ENCODE measurements at regions not wholly inside any gene's neighbourhood (a gene's known extent, or its start where the extent isn't known, plus 50 kb on each side); places are given as distances from the start of the nearest gene placed in this dataset.

DNA sequence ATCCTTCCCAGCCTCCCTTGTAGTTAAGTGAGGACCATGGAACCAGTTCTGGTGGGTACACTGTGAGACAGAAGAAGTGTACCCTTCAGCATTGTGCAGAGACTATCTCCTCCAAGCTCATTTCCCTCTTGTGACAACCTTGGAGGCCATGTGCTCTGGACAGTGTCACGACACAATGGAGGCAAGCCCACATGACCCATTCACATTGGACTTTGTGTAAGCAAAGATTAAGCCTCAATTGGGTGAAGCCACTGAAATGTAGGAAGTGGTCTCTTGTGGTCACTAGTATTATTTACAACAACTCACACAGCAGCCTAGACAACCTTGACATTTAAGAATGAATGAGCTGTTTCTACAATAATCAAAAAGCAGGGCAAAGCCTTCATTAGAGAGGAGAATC is 124.2 kb downstream of the INHBA start:
- H3K36me3 ChIP-seq (ENCODE audit: control insufficient read depth in 1 of 2, insufficient read depth in 2 of 2, low read length in 2 of 2): no peaks in the 10 kb centered on the region

DNA sequence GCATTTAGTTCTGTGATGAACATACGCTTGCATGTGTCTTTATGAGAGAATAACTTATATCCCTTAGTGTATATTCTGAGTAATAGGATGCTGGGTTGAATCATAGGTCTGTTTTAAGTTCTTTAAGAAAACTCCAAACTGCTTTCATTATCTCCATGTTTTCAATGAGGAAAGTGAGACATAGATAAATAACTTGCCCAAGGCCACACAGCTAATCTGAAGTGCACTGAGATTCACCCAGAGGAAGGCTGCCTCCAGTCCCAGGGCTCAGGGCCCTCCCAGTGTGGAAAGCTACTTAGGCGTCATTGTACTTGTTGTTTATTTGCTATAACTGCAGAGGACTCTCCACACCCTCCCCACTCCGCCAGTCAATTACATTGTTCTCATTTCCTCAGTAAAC is 126.7 kb downstream of the INHBA start:
- H3K36me3 ChIP-seq (ENCODE audit: control insufficient read depth in 1 of 2, insufficient read depth in 2 of 2, low read length in 2 of 2): no peaks in the 10 kb centered on the region
- no peak overlapping the region for H3K4me3 ChIP-seq (ENCODE audit: low read depth in 1 of 2, low read length in 2 of 2)
- H3K27me3 ChIP-seq (ENCODE audit: low read depth, low read length): no peaks in the 10 kb centered on the region
- H3K9me3 ChIP-seq (ENCODE audit: control insufficient read depth in 1 of 2, low read length in 2 of 2): no peaks in the 10 kb centered on the region
- H3K27ac ChIP-seq (ENCODE audit: low read length): no peak overlapping the region
- H3K4me1 ChIP-seq (ENCODE audit: control insufficient read depth in 1 of 2, insufficient read depth in 2 of 2, low read length in 2 of 2): no peaks in the 10 kb centered on the region

More for the DNA sequence above, 124.2 kb downstream of the INHBA start:
- Histone ChIP-seq H3K4me1 (ENCODE audit: control insufficient read depth in 1 of 2, insufficient read depth in 2 of 2, low read length in 2 of 2) (no peaks in the 10 kb centered on the region), H3K4me3 (ENCODE audit: low read depth in 1 of 2, low read length in 2 of 2) (no peak overlapping the region), H3K27ac (ENCODE audit: low read length) (no peak overlapping the region), H3K27me3 (ENCODE audit: low read depth, low read length) (no peaks in the 10 kb centered on the region), H3K9me3 (ENCODE audit: control insufficient read depth in 1 of 2, low read length in 2 of 2) (no peaks in the 10 kb centered on the region)

DNA sequence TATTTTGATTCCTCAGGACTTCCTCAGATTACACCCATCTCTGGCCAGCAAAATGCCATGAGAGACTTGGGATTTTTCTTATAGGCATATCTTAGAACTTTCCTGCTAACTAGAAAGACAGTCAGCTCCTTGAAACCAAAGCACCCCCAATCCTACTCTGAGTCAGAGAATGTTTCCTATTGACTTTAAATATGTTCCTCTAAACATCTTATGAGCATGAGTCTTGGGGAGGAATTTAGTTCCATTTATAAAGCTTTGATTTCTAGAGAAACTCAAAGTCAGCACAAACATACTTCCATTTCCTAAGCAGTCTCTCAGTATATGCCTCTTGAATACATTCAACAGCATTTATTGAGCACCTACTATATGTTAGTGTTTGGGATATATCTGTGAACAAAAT is 128.5 kb downstream of the INHBA start:
- Histone ChIP-seq H3K36me3 (ENCODE audit: control insufficient read depth in 1 of 2, insufficient read depth in 2 of 2, low read length in 2 of 2) (no peaks in the 10 kb centered on the region), H3K27ac (ENCODE audit: low read length) (no peak overlapping the region)

DNA sequence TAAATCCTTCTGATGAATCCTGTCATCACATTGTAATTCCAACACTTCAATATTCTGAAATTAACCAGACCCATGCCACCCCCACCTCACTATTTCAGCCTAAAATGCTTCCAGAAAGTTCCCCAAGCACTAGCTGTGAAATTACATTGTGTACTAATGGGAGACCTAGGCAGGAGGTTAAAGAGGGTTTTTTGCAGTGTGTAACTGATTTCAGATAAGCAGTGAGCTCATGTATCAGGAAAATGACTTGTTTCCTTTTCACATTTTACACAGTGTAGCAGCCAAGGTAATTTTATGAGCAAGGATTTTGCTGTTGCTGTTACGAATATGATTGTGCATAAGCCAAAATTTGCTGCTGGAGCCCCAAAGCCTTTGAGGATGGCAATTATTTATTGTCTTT is 129.0 kb downstream of the INHBA start:
- Histone ChIP-seq H3K4me3 (ENCODE audit: low read depth in 1 of 2, low read length in 2 of 2) (no peak overlapping the region), H3K27ac (ENCODE audit: low read length) (no peak overlapping the region), H3K4me1 (ENCODE audit: control insufficient read depth in 1 of 2, insufficient read depth in 2 of 2, low read length in 2 of 2) (no peaks in the 10 kb centered on the region), H3K27me3 (ENCODE audit: low read depth, low read length) (no peaks in the 10 kb centered on the region), H3K9me3 (ENCODE audit: control insufficient read depth in 1 of 2, low read length in 2 of 2) (no peaks in the 10 kb centered on the region), H3K36me3 (ENCODE audit: control insufficient read depth in 1 of 2, insufficient read depth in 2 of 2, low read length in 2 of 2) (no peaks in the 10 kb centered on the region)

More for the DNA sequence above, 128.5 kb downstream of the INHBA start:
- Histone ChIP-seq H3K4me3 (ENCODE audit: low read depth in 1 of 2, low read length in 2 of 2) (no peak overlapping the region), H3K9me3 (ENCODE audit: control insufficient read depth in 1 of 2, low read length in 2 of 2) (no peaks in the 10 kb centered on the region), H3K27me3 (ENCODE audit: low read depth, low read length) (no peaks in the 10 kb centered on the region), H3K4me1 (ENCODE audit: control insufficient read depth in 1 of 2, insufficient read depth in 2 of 2, low read length in 2 of 2) (no peaks in the 10 kb centered on the region)

DNA sequence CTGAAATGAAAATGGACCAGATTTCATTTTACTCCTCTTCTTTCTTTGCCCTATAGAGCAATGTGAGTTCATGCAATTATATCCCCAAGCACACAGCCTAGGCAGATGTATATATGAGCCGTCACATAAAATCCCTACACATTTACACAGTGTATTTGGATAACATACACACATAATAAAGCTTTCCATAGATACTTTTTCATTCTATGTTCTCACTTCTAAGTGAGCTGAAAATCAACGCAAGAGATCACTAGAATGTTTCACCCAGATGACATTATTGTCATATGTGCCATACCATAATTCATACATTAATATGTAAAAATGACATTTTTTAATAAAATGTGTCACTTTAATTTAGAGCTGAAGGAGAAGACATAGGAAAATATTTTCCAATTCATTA is 129.4 kb downstream of the INHBA start:
- Histone ChIP-seq H3K9me3 (ENCODE audit: control insufficient read depth in 1 of 2, low read length in 2 of 2) (no peaks in the 10 kb centered on the region), H3K4me3 (ENCODE audit: low read depth in 1 of 2, low read length in 2 of 2) (no peak overlapping the region), H3K4me1 (ENCODE audit: control insufficient read depth in 1 of 2, insufficient read depth in 2 of 2, low read length in 2 of 2) (no peaks in the 10 kb centered on the region), H3K27me3 (ENCODE audit: low read depth, low read length) (no peaks in the 10 kb centered on the region), H3K27ac (ENCODE audit: low read length) (no peak overlapping the region), H3K36me3 (ENCODE audit: control insufficient read depth in 1 of 2, insufficient read depth in 2 of 2, low read length in 2 of 2) (no peaks in the 10 kb centered on the region)

DNA sequence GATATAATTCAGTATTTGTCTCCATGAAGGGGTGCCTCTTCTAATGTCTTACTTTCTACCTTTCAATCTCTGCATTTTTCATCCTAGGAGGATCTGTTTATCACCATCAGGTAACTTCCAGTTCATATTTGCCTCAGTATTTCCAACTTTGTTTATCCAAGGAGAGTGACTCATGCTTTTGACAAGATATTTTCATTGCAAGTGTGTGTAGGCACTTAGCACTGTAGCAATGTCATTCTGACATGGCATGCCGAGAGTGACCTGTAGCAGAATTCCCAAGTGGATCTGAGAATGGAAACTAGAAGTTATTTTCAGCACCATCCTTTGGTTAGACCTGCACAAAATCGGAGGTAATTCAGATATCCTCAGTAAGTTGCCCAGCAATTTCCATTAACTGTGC is 129.9 kb downstream of the INHBA start:
- Histone ChIP-seq H3K36me3 (ENCODE audit: control insufficient read depth in 1 of 2, insufficient read depth in 2 of 2, low read length in 2 of 2) (no peaks in the 10 kb centered on the region), H3K27me3 (ENCODE audit: low read depth, low read length) (no peaks in the 10 kb centered on the region), H3K9me3 (ENCODE audit: control insufficient read depth in 1 of 2, low read length in 2 of 2) (no peaks in the 10 kb centered on the region), H3K4me3 (ENCODE audit: low read depth in 1 of 2, low read length in 2 of 2) (no peak overlapping the region), H3K27ac (ENCODE audit: low read length) (no peak overlapping the region), H3K4me1 (ENCODE audit: control insufficient read depth in 1 of 2, insufficient read depth in 2 of 2, low read length in 2 of 2) (no peaks in the 10 kb centered on the region)

DNA sequence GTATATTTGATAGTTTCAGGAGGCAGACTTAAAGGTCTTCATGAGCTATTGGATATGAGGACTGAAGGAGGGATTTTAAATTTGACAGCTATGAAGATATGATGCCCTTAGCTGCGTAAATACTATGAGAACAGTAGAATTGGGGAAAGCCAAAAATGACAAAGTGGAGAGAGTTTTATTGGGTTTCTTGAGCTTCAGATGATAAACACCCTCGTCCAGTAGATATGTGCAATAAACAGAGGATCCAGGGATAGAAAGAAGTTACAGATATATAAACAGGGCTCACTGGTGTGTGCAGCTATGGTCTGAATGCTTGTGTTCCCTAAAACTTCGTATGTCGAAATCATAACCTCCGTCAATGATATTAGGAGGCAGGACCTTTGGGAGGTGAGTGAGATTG is 131.3 kb downstream of the INHBA start:
- Histone ChIP-seq H3K4me1 (ENCODE audit: control insufficient read depth in 1 of 2, insufficient read depth in 2 of 2, low read length in 2 of 2) (peaks cover 0 to 3% of the 10 kb centered on the region in 2 donors), H3K9me3 (ENCODE audit: control insufficient read depth in 1 of 2, low read length in 2 of 2) (no peaks in the 10 kb centered on the region), H3K36me3 (ENCODE audit: control insufficient read depth in 1 of 2, insufficient read depth in 2 of 2, low read length in 2 of 2) (no peaks in the 10 kb centered on the region), H3K4me3 (ENCODE audit: low read depth in 1 of 2, low read length in 2 of 2) (no peak overlapping the region), H3K27ac (ENCODE audit: low read length) (no peak overlapping the region), H3K27me3 (ENCODE audit: low read depth, low read length) (no peaks in the 10 kb centered on the region)

DNA sequence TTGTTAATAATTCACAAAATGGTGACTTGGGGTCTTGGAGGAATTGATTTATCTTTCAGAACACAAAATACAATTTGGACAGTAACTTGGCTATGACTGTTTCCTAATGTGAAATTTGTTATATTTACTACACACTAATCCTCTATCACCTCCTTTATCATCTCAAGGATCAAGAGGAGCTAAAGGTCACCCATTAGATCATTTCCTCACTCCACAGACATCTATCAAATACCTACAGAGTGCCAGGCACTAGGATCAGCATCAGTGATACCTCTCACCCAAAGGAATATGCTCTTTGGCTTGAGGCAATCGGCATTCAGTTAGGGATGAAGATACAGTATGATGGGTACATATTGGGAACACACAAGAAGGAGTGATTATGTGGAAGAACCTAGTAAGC is 132.1 kb downstream of the INHBA start:
- Histone ChIP-seq H3K4me3 (ENCODE audit: low read depth in 1 of 2, low read length in 2 of 2) (no peak overlapping the region), H3K9me3 (ENCODE audit: control insufficient read depth in 1 of 2, low read length in 2 of 2) (no peaks in the 10 kb centered on the region), H3K4me1 (ENCODE audit: control insufficient read depth in 1 of 2, insufficient read depth in 2 of 2, low read length in 2 of 2) (peaks cover 0 to 3% of the 10 kb centered on the region in 2 donors), H3K27ac (ENCODE audit: low read length) (no peak overlapping the region), H3K36me3 (ENCODE audit: control insufficient read depth in 1 of 2, insufficient read depth in 2 of 2, low read length in 2 of 2) (no peaks in the 10 kb centered on the region), H3K27me3 (ENCODE audit: low read depth, low read length) (no peaks in the 10 kb centered on the region)

DNA sequence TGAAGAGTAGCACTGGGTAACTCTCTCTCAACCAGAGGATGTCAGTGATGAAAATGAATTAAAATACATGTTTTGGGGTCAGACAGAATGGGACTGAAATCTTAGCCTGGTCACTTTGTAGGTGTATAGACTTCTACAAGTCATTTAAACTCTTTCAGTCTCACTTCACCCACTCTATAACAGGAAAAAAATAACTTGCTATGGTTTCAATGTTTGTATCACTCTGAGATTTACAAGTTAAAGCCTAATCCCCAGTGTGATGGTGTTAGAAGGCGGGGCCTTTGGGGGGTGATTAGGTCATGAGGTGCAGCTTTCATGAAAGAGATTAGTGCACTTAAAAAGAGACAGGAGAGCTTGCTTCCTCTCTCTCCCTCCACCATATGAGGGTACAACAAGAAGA is 134.8 kb downstream of the INHBA start:
- Histone ChIP-seq H3K36me3 (ENCODE audit: control insufficient read depth in 1 of 2, insufficient read depth in 2 of 2, low read length in 2 of 2) (no peaks in the 10 kb centered on the region), H3K4me3 (ENCODE audit: low read depth in 1 of 2, low read length in 2 of 2) (no peak overlapping the region), H3K27ac (ENCODE audit: low read length) (no peak overlapping the region), H3K4me1 (ENCODE audit: control insufficient read depth in 1 of 2, insufficient read depth in 2 of 2, low read length in 2 of 2) (peaks cover 0 to 3% of the 10 kb centered on the region in 2 donors), H3K27me3 (ENCODE audit: low read depth, low read length) (no peaks in the 10 kb centered on the region), H3K9me3 (ENCODE audit: control insufficient read depth in 1 of 2, low read length in 2 of 2) (no peaks in the 10 kb centered on the region)

DNA sequence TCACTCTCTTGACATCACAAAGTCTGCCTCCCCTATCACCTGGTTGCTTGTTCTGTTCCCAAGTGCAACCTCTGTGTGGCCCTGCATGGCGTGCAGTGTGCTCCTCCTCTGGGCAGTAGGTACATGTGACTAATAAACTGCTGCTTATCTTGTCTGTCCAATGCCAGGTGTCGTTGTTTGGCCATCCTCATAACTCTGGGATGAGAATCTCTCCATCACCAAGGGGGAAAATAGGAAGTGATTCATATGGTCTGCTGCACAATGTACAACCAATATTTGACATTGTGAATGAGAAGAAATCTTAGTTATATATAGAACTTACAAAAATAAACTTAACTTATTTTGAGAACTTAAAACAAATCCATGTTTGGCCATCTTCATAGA is 135.2 kb downstream of the INHBA start:
- Histone ChIP-seq H3K4me1 (ENCODE audit: control insufficient read depth in 1 of 2, insufficient read depth in 2 of 2, low read length in 2 of 2) (peaks cover 0 to 3% of the 10 kb centered on the region in 2 donors), H3K27ac (ENCODE audit: low read length) (no peak overlapping the region), H3K36me3 (ENCODE audit: control insufficient read depth in 1 of 2, insufficient read depth in 2 of 2, low read length in 2 of 2) (no peaks in the 10 kb centered on the region), H3K9me3 (ENCODE audit: control insufficient read depth in 1 of 2, low read length in 2 of 2) (no peaks in the 10 kb centered on the region), H3K4me3 (ENCODE audit: low read depth in 1 of 2, low read length in 2 of 2) (no peak overlapping the region), H3K27me3 (ENCODE audit: low read depth, low read length) (no peaks in the 10 kb centered on the region)

DNA sequence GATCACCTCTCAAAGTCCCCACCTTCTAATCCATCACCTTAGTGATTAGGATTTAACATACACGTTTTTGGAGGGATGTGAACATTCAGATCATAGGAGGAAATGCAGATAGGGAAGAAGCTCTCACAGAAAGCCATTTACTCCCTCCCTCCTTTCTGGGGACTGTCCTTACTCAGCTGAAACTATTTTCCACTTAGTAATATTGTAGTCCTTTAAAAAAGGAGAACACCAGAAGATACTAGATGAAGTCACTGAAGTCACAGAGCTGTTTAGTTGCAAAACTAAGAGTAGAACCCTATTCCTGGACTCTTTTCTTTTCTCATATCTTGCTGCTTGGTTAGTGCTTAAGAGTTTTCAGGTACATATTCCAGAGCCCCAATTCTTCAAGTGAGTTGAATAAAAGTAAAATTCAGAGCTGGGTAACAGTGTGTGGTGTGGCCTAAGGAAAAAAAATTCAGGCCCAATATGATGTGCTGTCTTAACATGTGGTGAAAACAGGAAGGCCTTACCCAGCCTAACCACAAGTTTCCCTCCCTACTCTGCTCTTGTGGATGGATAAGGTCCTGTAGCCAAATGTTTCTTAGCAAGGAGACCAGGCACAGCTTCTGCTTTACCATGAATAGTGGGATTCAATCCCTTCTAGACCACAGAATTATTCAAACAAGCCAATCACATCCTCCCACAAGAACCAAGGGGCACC is 135.7 kb downstream of the INHBA start:
- Histone ChIP-seq H3K27me3 (ENCODE audit: low read depth, low read length) (no peaks in the 10 kb centered on the region), H3K4me1 (ENCODE audit: control insufficient read depth in 1 of 2, insufficient read depth in 2 of 2, low read length in 2 of 2) (peaks cover 0 to 3% of the 10 kb centered on the region in 2 donors), H3K27ac (ENCODE audit: low read length) (no peak overlapping the region), H3K4me3 (ENCODE audit: low read depth in 1 of 2, low read length in 2 of 2) (no peak overlapping the region), H3K9me3 (ENCODE audit: control insufficient read depth in 1 of 2, low read length in 2 of 2) (no peaks in the 10 kb centered on the region), H3K36me3 (ENCODE audit: control insufficient read depth in 1 of 2, insufficient read depth in 2 of 2, low read length in 2 of 2) (no peaks in the 10 kb centered on the region)

DNA sequence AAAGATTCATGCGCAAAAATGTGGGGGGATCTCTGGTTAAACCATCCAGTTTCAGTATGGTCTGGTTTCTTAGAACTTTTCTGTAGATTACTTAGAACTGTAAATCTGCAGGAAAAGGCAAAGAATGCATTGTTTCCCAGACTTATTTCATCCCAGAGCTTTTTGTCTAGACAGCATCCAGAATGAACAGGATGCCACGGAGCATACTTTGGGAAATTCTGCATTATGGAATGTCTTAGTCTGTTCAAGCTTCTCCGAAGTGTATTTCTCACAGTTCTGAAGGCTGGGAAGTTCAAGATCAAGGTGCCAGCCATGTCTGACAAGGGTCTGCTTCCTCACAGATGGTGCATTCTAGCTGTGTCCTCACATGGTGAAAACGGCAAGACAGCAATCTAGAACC is 136.3 kb downstream of the INHBA start:
- Histone ChIP-seq H3K27me3 (ENCODE audit: low read depth, low read length) (no peaks in the 10 kb centered on the region), H3K9me3 (ENCODE audit: control insufficient read depth in 1 of 2, low read length in 2 of 2) (no peaks in the 10 kb centered on the region), H3K4me1 (ENCODE audit: control insufficient read depth in 1 of 2, insufficient read depth in 2 of 2, low read length in 2 of 2) (peaks cover 0 to 3% of the 10 kb centered on the region in 2 donors), H3K27ac (ENCODE audit: low read length) (no peak overlapping the region), H3K36me3 (ENCODE audit: control insufficient read depth in 1 of 2, insufficient read depth in 2 of 2, low read length in 2 of 2) (no peaks in the 10 kb centered on the region), H3K4me3 (ENCODE audit: low read depth in 1 of 2, low read length in 2 of 2) (no peak overlapping the region)

Measured in muscle layer of duodenum (tissue), 2 donors.